Fibroblast of lung (primary cell): ENCODE measurements at regions not wholly inside any gene's neighbourhood (a gene's known extent, or its start where the extent isn't known, plus 50 kb on each side); places are given as distances from the start of the nearest gene placed in this dataset.

Experiments
- DNase-seq, 2 donors: peaks; one replicate each; pipeline versions ENCODE4 v3.0.0 to v3.0.0-alpha.2; 2010; ENCODE audit warnings: low read depth in 2 of 2
- H2AFZ ChIP-seq: 2 replicates; pipeline ENCODE4 v1.5.1; 2012; ENCODE audit warnings: low read length, control low read depth, inconsistent platforms
- H3K27ac ChIP-seq: 2 replicates; pipeline ENCODE4 v1.5.1; 2011; ENCODE audit warnings: low read length, control low read depth; ENCODE audit not compliant: insufficient read depth
- H3K27me3 ChIP-seq: 2 replicates; pipeline ENCODE4 v1.5.1; 2011; ENCODE audit warnings: mild to moderate bottlenecking, low read length; ENCODE audit not compliant: control insufficient read depth, insufficient read depth
- H3K36me3 ChIP-seq: 2 replicates; pipeline ENCODE4 v1.5.1; 2011; ENCODE audit warnings: low read length; ENCODE audit not compliant: control insufficient read depth, insufficient read depth
- H3K4me1 ChIP-seq: 2 replicates; pipeline ENCODE4 v1.5.1; 2011; ENCODE audit warnings: low read length; ENCODE audit not compliant: control insufficient read depth, insufficient read depth; ENCODE audit errors: extremely low read depth
- H3K4me2 ChIP-seq: 2 replicates; pipeline ENCODE4 v1.5.1; 2011; ENCODE audit warnings: low read length, control low read depth; ENCODE audit not compliant: insufficient read depth; ENCODE audit errors: extremely low read depth
- H3K4me3 ChIP-seq, 4 experiments: fragments of 200-600 bp in 1 of 4; sonication (generic) in 1 of 4; replicated peaks in 1 of 4; 2 replicates each; pipeline ENCODE4 v1.5.1; 2011 to 2016; ENCODE audit warnings: low read length in 4 of 4, low read depth in 3 of 4, mild to moderate bottlenecking in 3 of 4, control low read depth in 2 of 4, inconsistent platforms in 1 of 4, mixed read lengths in 1 of 4; ENCODE audit not compliant: insufficient read depth in 1 of 4; ENCODE audit errors: control extremely low read depth in 1 of 4
- H3K79me2 ChIP-seq: 2 replicates; pipeline ENCODE4 v1.5.1; 2012; ENCODE audit warnings: mild to moderate bottlenecking, low read length, inconsistent platforms; ENCODE audit not compliant: control insufficient read depth, insufficient read depth
- H3K9ac ChIP-seq: 2 replicates; pipeline ENCODE4 v1.5.1; 2011; ENCODE audit warnings: mild to moderate bottlenecking, low read length, control low read depth; ENCODE audit not compliant: insufficient read depth
- H3K9me3 ChIP-seq: 2 replicates; pipeline ENCODE4 v1.5.1; 2012; ENCODE audit warnings: low read depth, low read length; ENCODE audit not compliant: control insufficient read depth, insufficient read depth
- H4K20me1 ChIP-seq: 2 replicates; pipeline ENCODE4 v1.5.1; 2011; ENCODE audit warnings: low read length; ENCODE audit not compliant: control insufficient read depth, insufficient read depth; ENCODE audit errors: extremely low read depth
- CTCF ChIP-seq, 2 donors: IDR thresholded peaks in 1 of 2; conservative IDR thresholded peaks in 1 of 2; 1 replicate in 1 of 2; 2 replicates in 1 of 2; pipeline ENCODE4 v1.5.1; 2011 to 2012; ENCODE audit warnings: low read length in 2 of 2, control low read depth in 1 of 2, inconsistent platforms in 1 of 2, low read depth in 1 of 2, mild to moderate bottlenecking in 1 of 2
- EZH2 ChIP-seq: IDR thresholded peaks from 2 replicates; pipeline ENCODE4 v1.5.1; 2012; ENCODE audit warnings: low read length, control low read depth, mild to moderate bottlenecking; ENCODE audit errors: missing control alignments

- Histone ChIP-seq H3K9ac (no peak overlapping the region), H3K9me3 (no peaks in the 10 kb centered on the region), H3K4me2 (no peak overlapping the region), H3K27ac (no peak overlapping the region), H4K20me1 (no peaks in the 10 kb centered on the region), H2AFZ (no peak overlapping the region), H3K4me3 (no peak overlapping the region), H3K36me3 (no peaks in the 10 kb centered on the region), H3K79me2 (no peaks in the 10 kb centered on the region), H3K27me3 (peaks cover 9% of the 10 kb centered on the region), H3K4me1 (no peaks in the 10 kb centered on the region)
- TF ChIP-seq EZH2 = no peak
- TF ChIP-seq CTCF (conservative IDR thresholded peaks at IDR 0.05 in 1 of 2, IDR thresholded peaks at IDR 0.05 in 1 of 2; ENCODE audit: low read depth in 1 of 2, low read length in 2 of 2) = no peak
- no peak for DNase-seq
These were observed 63.2 kb upstream of the TMX1 start for GRCh38 chr14:51176839-51177238.

- Histone ChIP-seq H3K27me3 (peaks cover 6% of the 10 kb centered on the region), H3K9ac (no peak overlapping the region), H3K4me3 (no peak overlapping the region), H3K27ac (no peak overlapping the region), H3K4me1 (no peaks in the 10 kb centered on the region), H3K36me3 (no peaks in the 10 kb centered on the region), H3K79me2 (no peaks in the 10 kb centered on the region), H2AFZ (no peak overlapping the region), H4K20me1 (no peaks in the 10 kb centered on the region), H3K4me2 (no peak overlapping the region), H3K9me3 (no peaks in the 10 kb centered on the region)
- no peak for DNase-seq
- no peak for TF ChIP-seq EZH2
- TF ChIP-seq CTCF (conservative IDR thresholded peaks at IDR 0.05 in 1 of 2, IDR thresholded peaks at IDR 0.05 in 1 of 2; ENCODE audit: low read depth in 1 of 2, low read length in 2 of 2) = no peak
These were observed 59.5 kb upstream of the TMX1 start for GRCh38 chr14:51180577-51180976.

- no peaks in the 10 kb centered on the region for H3K27me3 ChIP-seq
- no peaks in the 10 kb centered on the region for H4K20me1 ChIP-seq
- H3K4me2 ChIP-seq = no peak overlapping the region
- H3K4me3 ChIP-seq = no peak overlapping the region
- peak; percentile 47 to 81 for DNase-seq
- no peak overlapping the region for H3K9ac ChIP-seq
- no peak overlapping the region for H3K27ac ChIP-seq
- no peak overlapping the region for H2AFZ ChIP-seq
- no peaks in the 10 kb centered on the region for H3K79me2 ChIP-seq
- H3K36me3 ChIP-seq = no peaks in the 10 kb centered on the region
- H3K9me3 ChIP-seq = no peaks in the 10 kb centered on the region
- no peaks in the 10 kb centered on the region for H3K4me1 ChIP-seq
- no peak for TF ChIP-seq EZH2
- no peak for TF ChIP-seq CTCF (conservative IDR thresholded peaks at IDR 0.05 in 1 of 2, IDR thresholded peaks at IDR 0.05 in 1 of 2; ENCODE audit: low read depth in 1 of 2, low read length in 2 of 2)
These were observed 57.9 kb upstream of the TMX1 start for GRCh38 chr14:51182131-51182565.
